ENCODE measurements at regions not wholly inside any gene's neighbourhood (a gene's known extent, or its start where the extent isn't known, plus 50 kb on each side); places are given as distances from the start of the nearest gene placed in this dataset.

GRCh38 chr13:111844222-111844671 is 222.7 kb upstream of the SOX1 start:
- no peak for DNase-seq

DNA sequence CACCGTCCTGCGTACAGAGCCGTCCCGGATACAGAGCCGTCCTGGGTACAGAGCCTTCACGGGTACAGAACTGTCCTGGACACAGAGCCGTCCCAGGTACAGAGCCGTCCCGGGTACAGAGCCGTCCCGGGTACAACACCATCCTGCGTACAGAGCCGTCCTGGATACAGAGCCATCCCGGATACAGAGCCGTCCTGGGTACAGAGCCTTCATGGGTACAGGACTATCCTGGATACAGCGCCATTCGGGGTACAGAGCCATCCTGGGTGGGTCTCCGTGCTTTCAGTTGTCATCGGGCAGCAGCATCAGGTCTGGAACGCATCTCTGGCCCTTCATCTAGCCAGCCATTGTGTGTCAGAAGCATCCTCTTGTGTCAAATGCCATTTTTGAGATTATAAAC is 222.3 kb upstream of the SOX1 start:
- no peak for DNase-seq

DNA sequence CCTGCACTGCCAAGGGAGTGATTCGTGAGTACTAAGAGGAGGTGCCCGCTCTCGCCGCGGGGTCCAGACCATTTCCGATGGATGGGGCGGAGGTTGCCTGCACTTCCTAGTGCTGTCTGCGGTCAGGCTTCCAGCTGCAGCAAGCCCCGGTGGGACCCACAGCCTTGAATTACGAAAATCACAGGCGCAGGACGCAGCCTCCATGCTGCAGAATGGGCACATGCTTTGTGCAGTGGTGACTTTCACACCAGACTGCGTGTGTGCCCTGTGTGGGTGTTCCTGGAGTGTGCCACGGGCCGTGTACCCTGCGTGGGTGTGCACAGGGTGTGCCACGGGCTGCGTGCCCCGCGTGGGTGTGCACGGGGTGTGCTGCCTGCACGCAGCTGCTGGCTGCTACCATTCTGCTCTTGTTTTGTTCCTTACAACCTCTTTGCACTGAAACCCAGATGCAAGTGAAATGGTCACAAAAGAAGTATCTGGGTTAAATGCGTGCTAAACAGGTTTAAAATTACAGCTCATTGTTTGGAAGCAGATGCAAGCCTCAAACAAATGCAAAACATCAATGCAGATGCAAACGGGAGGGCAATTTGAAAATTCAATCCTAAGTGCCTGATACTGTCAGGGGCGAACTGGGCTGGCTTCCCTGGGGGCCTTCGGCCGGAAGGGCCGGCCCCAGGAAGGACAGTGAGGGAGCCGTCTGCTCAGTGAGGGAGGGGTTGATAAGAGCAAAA is 221.2 kb upstream of the SOX1 start:
- no peak for DNase-seq

DNA sequence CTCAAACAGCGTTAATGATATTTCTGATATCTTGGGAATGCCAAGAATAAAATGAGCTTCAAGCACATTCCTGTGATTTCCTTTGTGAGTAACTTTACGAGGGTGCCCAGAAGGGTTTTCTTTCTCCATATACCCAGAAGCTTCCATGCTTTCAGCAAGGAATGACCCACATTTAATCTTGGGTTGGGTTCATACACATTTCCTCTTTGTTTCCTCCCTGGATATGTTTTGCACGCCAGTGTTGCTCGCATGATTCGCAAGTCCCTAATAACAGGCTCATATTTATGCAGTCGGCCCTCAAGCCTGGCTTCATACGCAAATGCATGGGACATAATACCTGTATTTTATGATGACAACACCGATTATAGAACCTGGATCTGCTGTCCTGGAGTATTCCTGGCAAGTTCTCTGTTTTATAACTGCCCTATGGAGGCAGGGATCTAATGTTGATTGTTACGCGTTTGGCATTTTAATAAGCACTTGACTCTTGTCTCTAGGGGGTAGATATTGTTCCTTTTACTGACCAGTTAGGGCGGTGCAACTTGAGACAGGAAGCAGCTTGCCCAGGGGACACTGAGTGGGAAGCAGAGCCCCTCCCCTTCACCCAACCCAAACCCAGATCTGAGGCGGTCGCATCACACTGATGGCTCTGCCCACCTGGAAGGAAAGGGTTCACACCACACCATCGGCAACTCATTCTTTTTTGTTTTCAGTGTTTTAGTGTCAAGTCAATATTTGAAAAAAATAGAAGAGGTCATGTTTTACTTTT is 220.4 kb upstream of the SOX1 start:
- no peak for DNase-seq

DNA sequence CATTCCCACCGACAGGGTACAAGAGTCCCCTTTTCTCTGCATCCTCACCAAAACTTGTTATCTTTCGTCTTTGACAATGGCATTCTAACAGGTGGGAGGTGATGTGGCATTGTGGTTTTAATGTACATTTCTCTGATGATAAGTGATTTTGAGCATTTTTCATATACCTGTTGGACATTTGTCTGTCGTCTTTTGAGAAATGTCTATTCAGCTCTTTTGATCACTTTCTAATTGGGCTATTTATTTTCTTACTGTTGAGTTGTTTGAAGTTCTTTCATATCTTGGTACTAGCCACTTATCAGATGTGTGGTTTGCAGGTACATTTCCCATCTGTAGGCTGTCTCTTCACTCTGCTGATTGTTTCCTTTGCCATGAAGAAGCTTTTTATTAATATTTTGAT is 219.0 kb upstream of the SOX1 start:
- no peak for DNase-seq

GRCh38 chr13:111850458-111850857 is 216.5 kb upstream of the SOX1 start:
- DNase-seq: no peak

DNA sequence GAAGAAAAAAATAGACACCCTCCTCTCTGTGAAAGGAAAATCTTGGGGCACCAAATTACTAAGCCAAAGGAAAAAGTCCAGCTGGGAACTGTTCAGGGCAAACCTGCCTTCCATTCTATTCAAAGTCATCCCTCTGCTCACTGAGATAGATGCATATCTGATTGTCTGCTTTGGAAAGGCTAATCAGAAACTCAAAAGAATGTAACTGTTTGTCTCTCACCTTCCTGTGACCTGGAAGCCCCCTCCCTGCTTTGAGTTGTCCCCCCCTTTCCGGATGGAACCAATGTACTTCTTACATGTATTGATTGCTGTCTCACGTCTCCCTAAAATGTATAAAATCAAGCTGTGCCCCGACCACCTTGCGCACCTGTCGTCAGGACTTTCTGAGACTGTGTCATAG is 216.0 kb upstream of the SOX1 start:
- no peak for DNase-seq

GRCh38 chr13:111852725-111853518 is 214.0 kb upstream of the SOX1 start:
- DNase-seq: no peak

DNA sequence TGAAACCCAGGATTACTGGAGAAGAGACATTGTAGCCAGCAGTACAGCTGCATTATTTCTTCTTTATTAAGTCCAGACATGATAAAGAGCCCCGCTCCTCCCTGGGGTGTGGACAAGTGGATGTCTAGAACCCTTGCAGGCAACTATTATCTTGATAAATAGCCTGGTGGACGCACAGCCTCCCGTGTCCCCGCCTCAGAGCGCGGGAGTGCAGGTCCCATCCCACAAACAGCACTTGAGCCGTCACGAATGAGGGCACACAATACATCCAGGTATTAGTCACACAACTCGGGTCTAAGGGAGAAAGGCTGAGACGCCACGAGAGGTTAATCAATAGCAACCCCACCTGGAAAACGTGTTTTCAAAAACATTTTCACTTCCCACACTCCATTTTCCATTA is 213.2 kb upstream of the SOX1 start:
- DNase-seq: no peak

DNA sequence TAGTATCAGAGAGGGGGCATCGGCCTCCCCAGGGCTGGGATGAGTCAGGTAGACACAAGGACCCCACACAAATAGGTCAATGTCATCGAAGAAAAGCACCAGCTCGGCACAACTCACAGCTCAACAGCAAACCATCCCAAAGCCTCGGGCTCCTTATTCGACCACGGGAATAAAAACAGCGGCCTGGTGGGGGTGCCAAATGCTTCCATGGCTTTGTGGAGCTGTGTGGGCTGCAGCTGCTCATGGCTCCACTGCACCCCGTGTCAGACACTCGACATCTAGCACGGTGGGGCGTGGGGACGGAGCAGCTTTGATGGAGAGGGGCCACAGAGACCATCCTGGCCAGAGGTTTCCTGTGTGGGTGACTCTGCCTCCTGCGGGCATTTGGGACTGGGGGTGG is 212.5 kb upstream of the SOX1 start:
- no peak for DNase-seq

- no peak for DNase-seq
These were observed 211.8 kb upstream of the SOX1 start for GRCh38 chr13:111855191-111855590.

GRCh38 chr13:111855786-111856185 is 211.2 kb upstream of the SOX1 start:
- no peak for DNase-seq

DNA sequence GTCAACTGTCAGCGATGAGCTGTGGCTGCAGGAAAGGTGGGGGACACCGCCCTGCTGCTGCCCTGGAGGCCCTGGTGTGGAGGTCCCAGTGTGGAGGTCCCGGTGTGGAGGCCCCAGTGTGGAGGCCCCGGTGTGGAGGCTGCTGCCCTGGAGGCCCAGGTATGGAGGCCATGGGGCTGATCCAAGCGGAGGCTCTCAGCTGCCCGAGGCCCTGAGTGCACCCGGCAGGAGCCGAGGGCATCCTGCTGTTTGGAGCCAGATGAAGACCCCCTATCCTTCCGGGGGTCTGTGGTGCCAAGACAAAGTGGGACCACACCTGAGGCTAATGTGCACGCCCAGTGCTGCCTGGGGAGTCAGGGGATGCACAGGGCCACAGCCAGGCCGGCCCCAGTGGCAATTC is 210.4 kb upstream of the SOX1 start:
- DNase-seq: no peak

DNA sequence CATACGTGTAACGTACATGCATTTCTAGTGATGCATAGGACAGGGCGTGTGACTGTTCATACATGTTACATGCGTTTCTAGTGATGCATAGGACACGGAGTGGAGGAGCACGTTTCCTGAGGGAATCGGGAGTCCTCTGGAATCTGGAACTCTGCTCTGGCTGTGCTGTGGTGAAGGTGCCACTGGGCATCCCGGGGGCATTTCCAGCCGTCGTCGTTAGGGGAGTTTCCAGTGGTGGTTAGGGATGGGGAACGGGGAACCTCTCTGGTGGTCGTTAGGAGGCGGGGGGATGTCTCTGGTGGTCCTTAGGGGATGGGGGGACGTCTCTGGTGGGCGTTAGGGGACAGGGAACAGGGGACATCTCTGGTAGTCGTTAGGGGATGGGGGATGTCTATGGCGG is 209.6 kb upstream of the SOX1 start:
- no peak for DNase-seq

GRCh38 chr13:111857846-111858560 is 208.9 kb upstream of the SOX1 start:
- no peak for DNase-seq

GRCh38 chr13:111858571-111858970 is 208.4 kb upstream of the SOX1 start:
- DNase-seq: no peak

GRCh38 chr13:111859354-111860230 is 207.4 kb upstream of the SOX1 start:
- no peak for DNase-seq

- no peak for DNase-seq
These were observed 206.8 kb upstream of the SOX1 start for GRCh38 chr13:111860231-111860552.

DNA sequence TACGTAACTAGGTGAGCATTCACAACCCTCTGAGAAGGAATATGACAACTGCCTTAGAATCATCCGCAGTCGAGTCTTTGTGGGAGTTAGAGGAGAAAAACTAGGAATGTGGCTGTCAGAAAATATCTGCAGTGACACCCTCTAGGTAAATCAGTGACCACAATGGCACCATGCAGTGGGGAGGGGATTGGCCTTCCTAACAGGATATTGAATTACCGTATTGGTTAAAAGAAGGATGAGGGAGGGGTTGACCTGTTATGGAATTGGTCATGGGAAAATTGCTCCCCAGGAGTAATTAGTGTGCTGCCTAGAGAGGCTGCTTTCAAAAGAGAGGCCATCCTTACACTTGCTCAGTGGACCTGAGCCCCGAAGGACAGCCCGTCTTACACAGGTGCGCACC is 205.6 kb upstream of the SOX1 start:
- DNase-seq: no peak

GRCh38 chr13:111861766-111862366 is 205.1 kb upstream of the SOX1 start:
- no peak for DNase-seq
